GM19035 (cell line): ENCODE measurements at regions not wholly inside any gene's neighbourhood (a gene's known extent, or its start where the extent isn't known, plus 50 kb on each side); places are given as distances from the start of the nearest gene placed in this dataset.
"Not testable (repeated sequence)": the region's sequence is repeated elsewhere in the genome, so short reads cannot be mapped to it uniquely, and the experiment has no call there.

ENCODE experiments used
- ATAC-seq: cut with Tn5 transposase; IDR thresholded peaks from one replicate; pipeline ENCODE4 v1.9.1; 2021; ENCODE audit not compliant: unreplicated experiment

DNA sequence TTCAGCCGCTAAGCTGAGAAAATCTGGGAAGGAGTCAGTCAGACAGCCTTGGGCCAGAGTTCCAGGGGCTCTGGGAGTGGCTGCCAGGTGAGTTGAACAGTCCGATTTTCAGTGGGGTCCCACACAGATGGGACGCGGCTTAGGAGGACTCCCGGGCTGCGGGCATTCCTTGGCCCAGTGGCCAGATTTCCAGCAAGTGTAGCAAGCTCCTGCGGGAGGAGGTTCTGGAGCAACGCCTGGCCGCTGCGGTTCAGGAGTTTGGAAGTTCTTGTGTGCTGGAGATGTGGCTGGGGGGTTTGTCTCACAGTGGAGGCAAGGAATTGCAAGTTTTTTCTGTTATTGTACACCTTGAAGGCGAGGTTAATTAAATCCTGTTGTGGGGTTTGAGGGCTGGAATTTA, 1020.1 kb upstream of the MANEA start:
- ATAC-seq = not testable (repeated sequence)

GRCh38 chr6:94548201-94548600, 1029.1 kb upstream of the MANEA start:
- ATAC-seq = no peak

GRCh38 chr6:94535798-94536197, 1041.5 kb upstream of the MANEA start:
- no peak for ATAC-seq

- ATAC-seq = no peak
Observed at GRCh38 chr6:94511502-94512088, 1065.7 kb upstream of the MANEA start.

DNA sequence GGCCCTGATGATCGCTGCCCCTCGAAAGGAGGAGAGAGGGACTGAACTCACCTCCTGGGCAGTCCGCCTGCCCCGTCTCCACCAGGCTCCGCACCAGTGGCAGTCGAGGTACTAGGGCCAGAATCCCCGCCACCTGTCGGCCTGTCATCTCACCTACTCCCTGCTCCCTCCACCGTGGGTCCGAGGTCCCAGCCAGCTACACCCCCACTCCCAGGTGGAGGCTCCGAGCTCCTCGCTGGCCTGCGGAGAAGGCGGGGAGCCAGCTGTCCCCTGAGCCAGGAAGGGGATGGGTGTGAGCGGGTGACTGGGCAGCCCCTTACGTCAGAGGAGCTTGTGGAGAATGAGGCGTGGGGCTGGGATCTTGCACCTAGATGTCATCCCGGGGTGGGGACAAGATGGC, 1066.5 kb upstream of the MANEA start:
- ATAC-seq = no peak

DNA sequence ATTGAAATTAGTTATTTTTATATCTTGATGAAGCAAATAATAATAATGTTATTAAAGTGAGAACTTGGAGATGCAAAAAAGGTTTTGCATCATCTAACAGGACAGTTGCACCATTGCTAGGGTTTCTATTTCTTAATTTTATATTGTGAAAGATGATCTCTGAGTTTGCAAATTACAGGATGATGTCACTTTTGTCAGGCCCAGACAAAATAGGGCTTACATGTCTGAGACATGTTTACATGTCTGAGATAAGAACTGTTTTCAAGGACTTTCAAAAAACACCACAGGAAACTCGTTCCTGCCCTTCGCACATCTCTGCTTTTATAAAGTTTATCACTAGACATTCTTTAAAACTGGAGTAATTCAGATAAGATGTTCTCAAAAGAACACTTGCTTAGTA, 1075.8 kb upstream of the MANEA start:
- no peak for ATAC-seq

- no peak for ATAC-seq
Observed at GRCh38 chr6:94498099-94498498, 1078.7 kb upstream of the EPHA7 start.

DNA sequence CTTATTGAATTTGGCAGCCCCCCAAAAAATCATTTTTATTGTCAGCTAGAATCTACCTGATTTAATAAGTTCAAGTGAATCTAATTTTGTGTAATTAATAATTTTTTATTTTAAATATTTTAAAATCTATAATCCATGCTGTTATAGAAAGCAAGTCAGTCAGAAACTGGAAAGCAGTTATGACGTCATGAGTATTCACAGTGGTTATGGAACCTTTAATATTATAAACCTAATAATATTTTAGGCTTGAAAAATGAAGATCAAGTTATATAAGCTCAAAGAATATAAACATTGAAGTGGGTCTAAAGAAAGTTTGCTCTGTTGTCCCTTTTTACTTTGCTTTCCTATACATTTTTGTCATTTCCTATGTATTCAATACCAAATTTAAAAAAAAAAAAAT, 1075.1 kb upstream of the EPHA7 start:
- ATAC-seq = no peak

DNA sequence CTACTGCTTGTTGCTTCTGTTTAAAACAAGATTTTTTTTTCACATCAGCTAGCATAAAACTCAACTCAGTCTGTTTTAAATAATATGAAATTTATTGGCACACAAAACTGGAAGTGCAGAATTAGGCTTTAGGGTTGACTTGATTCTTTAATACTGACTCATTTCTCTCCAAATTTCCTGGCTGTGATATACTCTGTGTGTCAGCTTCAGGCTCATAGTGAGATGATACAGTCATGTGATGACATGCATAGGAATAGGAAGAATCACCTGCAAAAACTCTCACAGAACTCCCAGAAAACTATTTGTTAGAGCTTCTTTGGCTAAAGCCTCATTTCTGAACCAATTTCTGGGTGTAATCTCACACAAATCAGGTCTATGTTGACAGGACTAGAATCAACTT, 1068.0 kb upstream of the EPHA7 start:
- no peak for ATAC-seq

- no peak for ATAC-seq
Observed at GRCh38 chr6:94478133-94479005, 1059.0 kb upstream of the EPHA7 start.

- ATAC-seq = no peak
Observed at GRCh38 chr6:94468830-94469229, 1049.5 kb upstream of the EPHA7 start.

GRCh38 chr6:94464018-94464510, 1044.7 kb upstream of the EPHA7 start:
- no peak for ATAC-seq

DNA sequence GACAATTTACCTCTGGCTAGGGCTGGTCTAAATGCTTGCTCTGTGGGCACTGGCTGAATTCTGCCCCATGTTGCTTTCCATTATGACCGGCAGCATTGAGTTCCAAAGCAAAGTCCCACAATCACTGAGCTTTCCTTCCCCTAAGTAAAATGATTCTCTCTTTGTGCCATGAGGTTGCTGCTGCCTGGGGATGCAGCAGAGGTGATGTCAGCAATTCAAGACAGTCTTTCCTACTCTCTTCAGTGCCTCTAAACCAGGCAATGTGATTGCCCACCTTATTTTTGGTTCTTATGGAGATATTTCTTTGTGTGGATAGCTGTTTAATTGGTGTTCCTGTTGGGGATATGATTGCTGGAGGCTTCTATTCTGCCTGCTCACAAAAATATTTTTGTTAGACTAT, 1043.9 kb upstream of the EPHA7 start:
- no peak for ATAC-seq

DNA sequence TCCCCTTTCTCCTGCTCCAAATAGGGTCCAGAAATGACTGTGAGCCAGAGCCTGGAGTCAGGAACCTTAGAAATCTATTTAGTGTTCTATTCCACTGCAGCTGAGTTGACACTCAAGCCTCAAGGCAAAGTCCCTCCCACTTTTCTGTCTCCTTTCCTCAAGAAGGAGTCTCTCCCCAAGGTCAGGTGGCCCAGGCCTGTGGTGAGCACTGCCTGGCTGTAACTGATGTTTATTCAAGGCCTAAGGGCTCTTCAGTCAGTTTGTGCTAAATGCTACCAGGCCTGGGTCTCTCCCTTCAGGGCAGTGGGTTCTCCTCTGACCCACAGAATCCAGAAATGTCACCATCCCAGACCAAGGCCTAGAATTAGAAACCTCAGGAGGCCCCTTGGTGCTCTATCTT, 1042.9 kb upstream of the EPHA7 start:
- no peak for ATAC-seq

- no peak for ATAC-seq
Observed at GRCh38 chr6:94456266-94456665, 1036.9 kb upstream of the EPHA7 start.

- ATAC-seq = no peak
Observed at GRCh38 chr6:94454231-94454630, 1034.9 kb upstream of the EPHA7 start.

- no peak for ATAC-seq
Observed at GRCh38 chr6:94446120-94446519, 1026.8 kb upstream of the EPHA7 start.

GRCh38 chr6:94443701-94444100, 1024.3 kb upstream of the EPHA7 start:
- no peak for ATAC-seq

DNA sequence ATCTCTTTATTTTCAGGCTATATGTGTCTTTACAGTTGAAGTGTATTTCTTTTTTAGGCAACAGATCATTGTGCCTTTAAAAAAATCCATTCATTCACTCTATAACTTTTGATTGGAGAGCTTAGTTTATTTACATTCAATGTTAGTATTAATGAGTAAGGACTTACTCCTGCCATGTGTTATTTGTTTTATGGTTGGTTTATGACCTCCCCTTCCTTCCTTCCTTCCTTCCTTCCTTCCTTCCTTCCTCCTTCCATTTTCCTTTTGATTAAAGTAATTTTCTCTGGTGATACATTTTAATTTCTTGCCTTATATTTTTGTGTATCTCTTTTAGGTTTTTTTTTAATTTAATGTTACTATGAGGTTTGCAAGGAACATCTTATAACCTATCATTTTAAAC, 1005.3 kb upstream of the EPHA7 start:
- no peak for ATAC-seq

DNA sequence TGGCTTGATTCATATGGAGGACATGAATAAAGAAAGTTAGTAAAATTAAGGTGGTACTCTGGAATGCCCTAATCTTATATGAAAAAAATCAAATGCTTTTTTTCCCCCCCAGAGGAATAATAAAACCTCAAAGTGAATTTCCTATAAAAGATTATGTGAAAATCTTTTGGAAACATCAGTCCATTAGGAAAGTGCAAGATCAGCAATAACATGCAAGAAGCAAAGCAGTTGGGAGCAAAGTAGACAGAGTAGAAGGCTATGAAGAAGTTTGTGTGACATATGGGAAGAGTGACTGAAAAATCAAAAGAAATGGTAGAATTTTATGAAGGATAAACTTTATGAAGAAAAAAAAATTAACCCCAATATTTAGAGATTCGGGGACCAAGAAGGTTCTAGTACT, 998.0 kb upstream of the EPHA7 start:
- ATAC-seq = no peak

GRCh38 chr6:94414041-94414440, 994.7 kb upstream of the EPHA7 start:
- ATAC-seq = no peak

- no peak for ATAC-seq
Observed at GRCh38 chr6:94401311-94401710, 982.0 kb upstream of the EPHA7 start.

GRCh38 chr6:94394822-94395221, 975.5 kb upstream of the EPHA7 start:
- no peak for ATAC-seq
